Ascending aorta (tissue), 2 donors: ENCODE measurements at regions not wholly inside any gene's neighbourhood (a gene's known extent, or its start where the extent isn't known, plus 50 kb on each side); places are given as distances from the start of the nearest gene placed in this dataset.
"Not testable (repeated sequence)": the region's sequence is repeated elsewhere in the genome, so short reads cannot be mapped to it uniquely, and the experiment has no call there.

Source experiments
- DNase-seq, 2 donors: peaks; one replicate each; pipeline ENCODE4 v3.0.0-alpha.2; 2019; ENCODE audit warnings: low spot score in 2 of 2
- H3K27ac ChIP-seq, 2 donors: fragments of 200-600 bp; sonication (generic); one replicate each; pipeline ENCODE4 v1.5.1; 2016 to 2017; ENCODE audit warnings: mild to moderate bottlenecking in 1 of 2
- H3K27me3 ChIP-seq: fragments of 200-600 bp; sonication (generic); one replicate; pipeline ENCODE4 v1.5.1; 2017
- H3K36me3 ChIP-seq, 2 donors: fragments of 200-600 bp; sonication (generic); one replicate each; pipeline ENCODE4 v1.5.1; 2016
- H3K4me1 ChIP-seq, 2 donors: fragments of 200-600 bp; sonication (generic); one replicate each; pipeline ENCODE4 v1.5.1; 2016 to 2017; ENCODE audit warnings: mild to moderate bottlenecking in 1 of 2
- H3K4me3 ChIP-seq, 2 donors: fragments of 200-600 bp; sonication (generic); one replicate each; pipeline ENCODE4 v1.5.1; 2016 to 2017; ENCODE audit warnings: mild to moderate bottlenecking in 1 of 2
- H3K9me3 ChIP-seq, 2 donors: fragments of 200-600 bp; sonication (generic); one replicate each; pipeline ENCODE4 v1.5.1; 2016
- intact Hi-C: fragments of 100-400 bp; cut with DNase I; formaldehyde crosslinking; loops from one replicate; pipeline ENCODE4 v1.15.1; 2023
- TF ChIP-seq, protein P1 (sequence below), 3 experiments: fragments of 200-600 bp in 2 of 3; fragments of 450-650 bp in 1 of 3; sonication (generic) in 2 of 3; IDR thresholded peaks; one replicate each; pipeline ENCODE4 v1.5.1; 2016 to 2019; ENCODE audit warnings: antibody characterized with exemption in 3 of 3, mild to moderate bottlenecking in 1 of 3, moderate library complexity in 1 of 3

DNA sequence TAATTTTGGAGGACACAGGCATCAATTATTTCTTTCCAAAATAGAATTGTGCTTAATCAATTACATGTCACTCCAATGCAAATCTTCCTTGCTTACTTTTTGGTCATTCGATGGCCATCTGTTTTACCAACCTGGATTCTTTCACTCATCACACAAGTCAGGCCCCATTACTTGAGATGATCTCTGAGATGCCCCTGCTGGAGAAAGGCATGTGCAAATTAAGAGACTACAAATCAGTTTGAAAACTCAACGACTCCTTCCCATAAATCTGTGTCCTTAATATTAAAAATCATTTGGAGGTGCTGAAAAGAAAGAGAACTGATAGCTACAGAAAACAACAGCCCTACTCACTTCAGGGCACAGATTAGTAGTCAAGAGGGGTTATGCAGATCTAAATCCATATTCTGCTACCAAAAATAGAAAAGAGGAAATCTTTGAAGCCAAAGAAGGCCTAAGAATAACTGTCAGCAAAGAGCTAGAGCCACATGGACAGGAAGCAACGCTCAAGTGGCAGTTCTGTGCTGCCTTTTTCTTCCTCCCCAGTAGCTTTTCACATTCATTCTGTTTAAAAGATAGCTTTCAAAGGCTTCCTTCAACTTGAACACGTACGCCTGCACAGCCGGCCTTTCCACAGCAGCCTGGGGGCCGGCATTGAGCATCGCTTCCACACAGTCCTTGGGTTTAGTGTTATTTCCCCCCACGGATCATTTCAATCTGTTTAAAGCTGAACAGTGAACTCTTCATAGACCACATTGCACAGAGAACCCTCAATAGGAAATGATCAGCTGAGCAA, 79.3 kb upstream of the MAP3K1 start:
- no peak overlapping the region for H3K4me3 ChIP-seq
- peaks cover 0 to 8% of the 10 kb centered on the region in 2 donors for H3K4me1 ChIP-seq
- H3K36me3 ChIP-seq, result no peaks in the 10 kb centered on the region
- H3K9me3 ChIP-seq, result no peaks in the 10 kb centered on the region
- no peak for DNase-seq
- peak overlapping the region in 1 of 2 donors; percentile 26 for H3K27ac ChIP-seq
- TF ChIP-seq, protein P1, sequence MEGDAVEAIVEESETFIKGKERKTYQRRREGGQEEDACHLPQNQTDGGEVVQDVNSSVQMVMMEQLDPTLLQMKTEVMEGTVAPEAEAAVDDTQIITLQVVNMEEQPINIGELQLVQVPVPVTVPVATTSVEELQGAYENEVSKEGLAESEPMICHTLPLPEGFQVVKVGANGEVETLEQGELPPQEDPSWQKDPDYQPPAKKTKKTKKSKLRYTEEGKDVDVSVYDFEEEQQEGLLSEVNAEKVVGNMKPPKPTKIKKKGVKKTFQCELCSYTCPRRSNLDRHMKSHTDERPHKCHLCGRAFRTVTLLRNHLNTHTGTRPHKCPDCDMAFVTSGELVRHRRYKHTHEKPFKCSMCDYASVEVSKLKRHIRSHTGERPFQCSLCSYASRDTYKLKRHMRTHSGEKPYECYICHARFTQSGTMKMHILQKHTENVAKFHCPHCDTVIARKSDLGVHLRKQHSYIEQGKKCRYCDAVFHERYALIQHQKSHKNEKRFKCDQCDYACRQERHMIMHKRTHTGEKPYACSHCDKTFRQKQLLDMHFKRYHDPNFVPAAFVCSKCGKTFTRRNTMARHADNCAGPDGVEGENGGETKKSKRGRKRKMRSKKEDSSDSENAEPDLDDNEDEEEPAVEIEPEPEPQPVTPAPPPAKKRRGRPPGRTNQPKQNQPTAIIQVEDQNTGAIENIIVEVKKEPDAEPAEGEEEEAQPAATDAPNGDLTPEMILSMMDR (IDR thresholded peaks at IDR 0.05), result no peak
- no peaks in the 10 kb centered on the region for H3K27me3 ChIP-seq
- intact Hi-C loops, result no loop called here

DNA sequence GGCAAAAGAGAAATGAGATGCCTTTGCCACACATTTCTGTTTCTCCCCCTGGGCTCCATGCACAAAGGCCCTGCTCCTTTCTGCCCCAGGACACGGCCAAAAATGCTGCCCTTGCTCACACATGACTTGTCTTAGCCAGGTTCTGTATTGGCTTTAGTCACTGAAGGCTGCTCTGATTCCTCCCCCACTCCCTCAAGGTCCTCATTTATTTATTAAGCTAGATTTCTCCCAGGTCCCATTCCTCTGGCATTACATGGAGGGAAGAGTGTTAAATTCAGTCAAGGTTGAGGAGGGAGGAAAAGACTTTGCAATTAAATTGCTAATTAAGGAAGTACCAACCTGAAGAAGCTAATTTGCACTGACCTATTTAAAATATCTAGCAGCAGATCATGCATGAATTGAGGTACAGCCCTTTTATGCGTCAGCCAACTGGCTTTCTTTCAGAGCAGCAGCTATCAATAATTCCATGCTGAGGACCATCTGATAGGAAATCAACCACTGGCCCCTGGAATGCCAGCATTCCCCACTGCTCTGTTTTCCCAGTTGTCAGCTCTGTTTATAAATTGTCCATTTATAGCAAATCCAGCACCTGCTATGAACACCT, 81.2 kb upstream of the MAP3K1 start:
- no peak overlapping the region for H3K27ac ChIP-seq
- H3K4me3 ChIP-seq, result no peak overlapping the region
- intact Hi-C loops, result no loop called here
- TF ChIP-seq, protein P1 (IDR thresholded peaks at IDR 0.05), result no peak
- no peaks in the 10 kb centered on the region for H3K9me3 ChIP-seq
- H3K4me1 ChIP-seq, result peaks cover 0 to 8% of the 10 kb centered on the region in 2 donors
- H3K36me3 ChIP-seq, result no peaks in the 10 kb centered on the region
- no peaks in the 10 kb centered on the region for H3K27me3 ChIP-seq
- no peak for DNase-seq

DNA sequence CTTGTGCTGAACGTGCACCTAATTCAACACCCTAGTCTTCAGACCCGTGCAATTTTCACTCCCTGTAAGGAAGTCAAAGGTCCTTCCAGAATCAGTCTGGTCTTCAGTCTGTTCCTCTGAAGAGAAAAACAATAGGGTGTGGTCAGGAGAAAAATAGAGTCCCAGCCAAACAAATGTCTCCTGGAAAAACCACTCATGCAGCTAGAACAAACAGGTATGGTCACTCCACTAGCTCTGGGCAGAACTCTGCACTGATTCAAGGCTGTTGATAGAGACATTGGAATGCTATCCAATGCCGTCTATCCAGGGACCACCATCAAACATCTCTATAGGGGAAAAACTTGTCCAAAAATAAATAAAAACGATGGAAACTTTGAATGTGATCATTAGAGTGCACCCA, 81.8 kb upstream of the MAP3K1 start:
- DNase-seq, result no peak
- H3K4me1 ChIP-seq, result peaks cover 0 to 8% of the 10 kb centered on the region in 2 donors
- no peak overlapping the region for H3K27ac ChIP-seq
- TF ChIP-seq, protein P1 (IDR thresholded peaks at IDR 0.05), result no peak
- no peaks in the 10 kb centered on the region for H3K36me3 ChIP-seq
- no peaks in the 10 kb centered on the region for H3K27me3 ChIP-seq
- H3K9me3 ChIP-seq, result no peaks in the 10 kb centered on the region
- intact Hi-C loops, result no loop called here
- no peak overlapping the region for H3K4me3 ChIP-seq

DNA sequence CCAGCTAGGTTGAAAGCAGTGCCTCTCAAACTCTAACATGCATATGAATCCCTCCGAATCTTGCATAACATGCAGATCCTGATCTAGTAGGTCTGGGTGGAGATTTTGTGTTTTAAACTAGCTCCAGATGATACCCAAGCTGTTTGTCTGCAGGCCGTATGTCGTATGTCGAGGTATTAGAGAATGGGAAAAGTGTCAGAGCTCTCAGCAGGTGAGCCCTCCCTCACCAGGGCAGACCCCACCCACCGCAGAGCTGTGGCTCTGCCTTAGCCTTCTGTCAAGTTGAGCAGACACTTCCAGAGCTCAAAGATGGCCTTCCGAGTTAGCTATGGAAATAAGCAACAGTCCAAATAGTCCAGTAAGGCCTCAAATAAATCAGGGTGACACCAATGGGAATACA, 83.2 kb upstream of the MAP3K1 start:
- Histone ChIP-seq H3K27ac (no peak overlapping the region), H3K36me3 (no peaks in the 10 kb centered on the region), H3K4me1 (peaks cover 0 to 8% of the 10 kb centered on the region in 2 donors), H3K27me3 (no peaks in the 10 kb centered on the region), H3K9me3 (no peaks in the 10 kb centered on the region), H3K4me3 (no peak overlapping the region)
- intact Hi-C loops, result no loop called here
- TF ChIP-seq, protein P1 (IDR thresholded peaks at IDR 0.05), result no peak
- DNase-seq, result no peak

DNA sequence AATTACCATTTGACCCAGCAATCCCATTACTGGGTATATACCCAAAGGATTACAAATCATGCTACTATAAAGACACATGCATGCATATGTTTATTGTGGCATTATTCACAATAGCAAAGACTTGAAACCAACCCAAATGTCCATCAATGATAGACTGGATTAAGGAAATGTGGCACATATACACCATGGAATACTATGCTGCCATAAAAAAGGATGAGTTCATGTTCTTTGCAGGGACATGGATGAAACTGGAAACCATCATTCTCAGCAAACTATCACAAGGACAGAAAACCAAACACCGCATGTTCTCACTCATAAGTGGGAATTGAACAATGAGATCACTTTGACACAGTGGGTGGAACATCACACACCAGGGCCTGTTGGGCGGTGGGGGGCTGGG, 83.9 kb upstream of the MAP3K1 start:
- H3K4me3 ChIP-seq, H3K27ac ChIP-seq, H3K9me3 ChIP-seq, H3K27me3 ChIP-seq, H3K4me1 ChIP-seq, H3K36me3 ChIP-seq, intact Hi-C loops, DNase-seq: not testable (repeated sequence)

DNA sequence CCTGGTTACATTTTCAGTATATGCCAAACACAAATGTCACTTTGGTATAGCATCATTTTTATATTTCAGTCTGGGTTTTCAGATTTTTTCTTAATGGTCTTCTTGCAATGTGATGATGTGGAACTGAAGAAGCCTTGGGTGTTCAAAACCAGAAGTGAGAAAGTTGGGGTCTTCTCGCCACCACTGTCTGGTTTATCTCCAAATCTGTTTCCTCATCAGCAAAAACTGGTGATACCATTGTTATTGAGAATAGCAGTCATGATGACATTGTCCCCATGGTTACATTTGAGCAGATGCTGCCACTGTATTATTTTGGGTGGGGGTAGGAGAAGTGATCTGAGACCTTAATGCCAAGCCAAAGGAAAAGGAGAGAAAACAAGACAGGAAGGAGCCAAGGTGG, 85.9 kb upstream of the MAP3K1 start:
- no peak overlapping the region for H3K4me3 ChIP-seq
- no peaks in the 10 kb centered on the region for H3K36me3 ChIP-seq
- H3K4me1 ChIP-seq, result peaks cover 0 to 8% of the 10 kb centered on the region in 2 donors
- H3K27ac ChIP-seq, result no peak overlapping the region
- TF ChIP-seq, protein P1 (IDR thresholded peaks at IDR 0.05), result no peak
- H3K27me3 ChIP-seq, result no peaks in the 10 kb centered on the region
- intact Hi-C loops, result no loop called here
- no peak for DNase-seq
- no peaks in the 10 kb centered on the region for H3K9me3 ChIP-seq
